Natural killer cell treated with Interleukin-12 subunit alpha and Interleukin-12 subunit beta and Interleukin-15 and Interleukin-18, amount 100 ng/mL, for 72 hours (primary cell): ENCODE measurements at regions not wholly inside any gene's neighbourhood (a gene's known extent, or its start where the extent isn't known, plus 50 kb on each side); places are given as distances from the start of the nearest gene placed in this dataset.
"Not testable (repeated sequence)": the region's sequence is repeated elsewhere in the genome, so short reads cannot be mapped to it uniquely, and the experiment has no call there.

ENCODE experiments used
- ATAC-seq, 2 donors: fragments of 150-1000 bp; cut with Tn5 transposase in 1 of 2; sonication (Bioruptor Pico), chemical (Tn5 transposase) in 1 of 2; 2 replicates each; pipeline ENCODE4 v1.10.0; 2021
- DNase-seq: peaks from one replicate; pipeline ENCODE4 v3.0.0; 2022; ENCODE audit warnings: low spot score
- H3K27ac Mint-ChIP-seq, 2 donors: 1 replicate in 1 of 2; 2 replicates in 1 of 2; pipeline ENCODE4 v1.8.0; 2022; ENCODE audit warnings: mixed read lengths in 2 of 2, mild to moderate bottlenecking in 1 of 2, moderate library complexity in 1 of 2
- H3K27me3 Mint-ChIP-seq, 2 donors: 1 replicate in 1 of 2; 2 replicates in 1 of 2; pipeline ENCODE4 v1.8.0; 2022; ENCODE audit warnings: mixed read lengths in 2 of 2
- H3K36me3 Mint-ChIP-seq: one replicate; pipeline ENCODE4 v1.8.0; 2022; ENCODE audit warnings: mixed read lengths
- H3K4me1 Mint-ChIP-seq, 2 donors: 1 replicate in 1 of 2; 2 replicates in 1 of 2; pipeline ENCODE4 v1.8.0; 2022; ENCODE audit warnings: low read depth in 2 of 2, mixed read lengths in 2 of 2, mild to moderate bottlenecking in 1 of 2
- H3K4me3 Mint-ChIP-seq: one replicate; pipeline ENCODE4 v1.8.0; 2022; ENCODE audit warnings: mixed read lengths
- H3K9me3 Mint-ChIP-seq: 2 replicates; pipeline ENCODE4 v1.8.0; 2022; ENCODE audit warnings: mixed read lengths

DNA sequence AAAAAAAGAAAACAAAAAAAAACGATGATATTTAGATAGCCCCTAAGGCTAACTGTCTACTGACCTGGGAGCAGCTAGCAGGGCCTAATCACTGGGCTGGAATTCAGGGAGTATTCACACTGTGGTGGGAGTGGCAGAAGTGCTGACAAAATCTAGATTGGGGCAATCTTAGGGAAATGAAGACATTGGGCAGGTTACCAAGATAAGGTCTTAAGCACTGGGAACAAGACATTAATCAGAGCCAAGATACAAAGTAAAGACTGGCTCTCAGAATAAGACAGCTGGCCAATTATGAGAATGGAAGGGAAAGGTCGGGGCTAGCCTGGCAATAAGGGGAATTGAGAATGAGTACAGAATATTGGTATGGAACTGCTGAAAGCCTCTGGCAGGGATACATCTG lies 100.2 kb upstream of the GRIA3 start:
- no peak for ATAC-seq
- Mint-ChIP-seq H3K4me3 (no peak overlapping the region), H3K4me1 (no peaks in the 10 kb centered on the region), H3K36me3 (no peaks in the 10 kb centered on the region), H3K9me3 (no peaks in the 10 kb centered on the region), H3K27me3 (peaks cover 0 to 2% of the 10 kb centered on the region in 2 donors), H3K27ac (no peak overlapping the region)
- no peak for DNase-seq

DNA sequence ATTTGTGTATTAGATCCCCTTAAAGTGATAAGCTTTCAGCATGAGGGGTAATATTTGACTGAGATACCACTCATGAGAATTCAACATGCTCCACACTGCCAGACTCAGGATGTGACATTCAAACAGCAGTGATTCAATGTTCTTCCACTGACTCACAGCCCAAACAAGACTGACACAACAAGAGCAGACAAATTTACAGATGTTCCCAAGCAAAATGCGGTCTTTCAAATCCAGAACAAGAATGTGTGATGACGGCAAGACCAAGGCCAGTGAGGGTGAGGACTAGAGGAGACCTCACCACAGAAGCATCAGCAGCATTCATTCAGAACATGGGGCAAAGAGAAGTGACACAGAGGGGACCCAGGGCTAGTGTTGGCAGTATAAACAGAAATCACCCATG lies 99.3 kb upstream of the GRIA3 start:
- Mint-ChIP-seq H3K4me3 (no peak overlapping the region), H3K9me3 (no peaks in the 10 kb centered on the region), H3K4me1 (no peaks in the 10 kb centered on the region), H3K27ac (no peak overlapping the region), H3K36me3 (no peaks in the 10 kb centered on the region), H3K27me3 (peaks cover 0 to 2% of the 10 kb centered on the region in 2 donors)
- DNase-seq (no peak), ATAC-seq (no peak)

DNA sequence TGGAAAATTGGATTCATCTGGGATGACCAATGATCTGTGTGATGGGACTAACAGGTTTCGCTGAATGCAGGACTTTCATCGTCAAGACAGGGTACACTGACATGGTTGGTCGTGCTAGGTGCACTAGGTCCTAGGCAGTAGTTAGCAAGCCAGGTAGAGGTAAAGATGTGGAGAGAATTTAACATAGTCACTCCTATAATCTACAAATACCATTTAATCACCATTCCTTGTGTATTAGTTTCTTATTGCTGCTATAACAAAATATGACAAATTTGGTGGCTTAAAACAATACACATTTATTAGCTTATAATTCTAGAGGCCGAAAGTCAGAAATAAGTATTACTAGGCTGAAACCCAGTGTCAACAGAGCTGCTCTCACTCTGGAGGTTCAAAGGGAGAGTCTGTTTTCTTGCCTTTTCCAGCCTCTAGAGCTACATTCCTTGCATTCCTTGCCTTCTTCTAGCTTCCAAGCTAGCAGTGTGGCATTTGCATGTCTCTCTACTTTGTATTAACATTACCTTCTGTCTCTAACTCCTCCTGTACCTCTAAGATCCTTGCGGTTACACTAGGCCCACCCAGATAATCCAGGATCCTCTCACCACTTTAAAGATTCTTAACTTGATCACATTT lies 98.7 kb upstream of the GRIA3 start:
- no peak for ATAC-seq
- no peaks in the 10 kb centered on the region for H3K36me3 Mint-ChIP-seq
- no peaks in the 10 kb centered on the region for H3K9me3 Mint-ChIP-seq
- no peak overlapping the region for H3K27ac Mint-ChIP-seq
- no peak for DNase-seq
- H3K4me3 Mint-ChIP-seq, result no peak overlapping the region
- H3K27me3 Mint-ChIP-seq, result peaks cover 0 to 2% of the 10 kb centered on the region in 2 donors
- no peaks in the 10 kb centered on the region for H3K4me1 Mint-ChIP-seq

- Mint-ChIP-seq H3K36me3 (no peaks in the 10 kb centered on the region), H3K27ac (no peak overlapping the region), H3K27me3 (peaks cover 0 to 2% of the 10 kb centered on the region in 2 donors), H3K4me3 (no peak overlapping the region), H3K9me3 (no peaks in the 10 kb centered on the region), H3K4me1 (no peaks in the 10 kb centered on the region)
- no peak for DNase-seq
- no peak for ATAC-seq
Observed at GRCh38 chrX:123086768-123087167, 97.3 kb upstream of the GRIA3 start.

GRCh38 chrX:123087326-123087725 lies 96.8 kb upstream of the GRIA3 start:
- H3K36me3 Mint-ChIP-seq, result no peaks in the 10 kb centered on the region
- H3K4me1 Mint-ChIP-seq, result no peaks in the 10 kb centered on the region
- H3K27me3 Mint-ChIP-seq, result peaks cover 0 to 2% of the 10 kb centered on the region in 2 donors
- no peaks in the 10 kb centered on the region for H3K9me3 Mint-ChIP-seq
- no peak overlapping the region for H3K27ac Mint-ChIP-seq
- no peak for ATAC-seq
- H3K4me3 Mint-ChIP-seq, result no peak overlapping the region
- no peak for DNase-seq

DNA sequence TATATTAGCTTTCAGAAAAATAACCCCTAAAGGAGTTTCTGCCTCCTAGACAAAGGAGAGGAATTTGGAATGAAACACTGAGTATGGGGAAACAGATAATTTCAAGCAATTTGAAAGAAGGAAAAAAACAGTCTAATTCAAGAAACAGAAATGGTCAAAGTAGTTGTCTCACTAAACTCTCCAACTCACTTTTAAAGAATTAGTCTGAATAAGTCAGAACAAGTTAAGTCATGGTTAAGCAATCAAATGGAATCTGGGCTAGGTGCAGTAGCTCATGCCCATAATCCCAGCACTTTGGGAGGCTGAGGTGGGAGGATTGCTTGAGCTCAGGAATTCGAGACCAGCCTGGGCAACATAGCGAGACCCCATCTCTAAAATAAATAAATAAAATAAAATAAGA lies 95.7 kb upstream of the GRIA3 start:
- H3K36me3 Mint-ChIP-seq, result no peaks in the 10 kb centered on the region
- no peaks in the 10 kb centered on the region for H3K4me1 Mint-ChIP-seq
- H3K9me3 Mint-ChIP-seq, result no peaks in the 10 kb centered on the region
- ATAC-seq, result no peak
- no peaks in the 10 kb centered on the region for H3K27me3 Mint-ChIP-seq
- H3K27ac Mint-ChIP-seq, result no peak overlapping the region
- DNase-seq, result no peak
- no peak overlapping the region for H3K4me3 Mint-ChIP-seq

GRCh38 chrX:123088930-123089329 lies 95.1 kb upstream of the GRIA3 start:
- Mint-ChIP-seq H3K27me3 (no peaks in the 10 kb centered on the region), H3K36me3 (no peaks in the 10 kb centered on the region), H3K4me1 (no peaks in the 10 kb centered on the region), H3K27ac (no peak overlapping the region), H3K4me3 (no peak overlapping the region), H3K9me3 (no peaks in the 10 kb centered on the region)
- DNase-seq, result no peak
- no peak for ATAC-seq

DNA sequence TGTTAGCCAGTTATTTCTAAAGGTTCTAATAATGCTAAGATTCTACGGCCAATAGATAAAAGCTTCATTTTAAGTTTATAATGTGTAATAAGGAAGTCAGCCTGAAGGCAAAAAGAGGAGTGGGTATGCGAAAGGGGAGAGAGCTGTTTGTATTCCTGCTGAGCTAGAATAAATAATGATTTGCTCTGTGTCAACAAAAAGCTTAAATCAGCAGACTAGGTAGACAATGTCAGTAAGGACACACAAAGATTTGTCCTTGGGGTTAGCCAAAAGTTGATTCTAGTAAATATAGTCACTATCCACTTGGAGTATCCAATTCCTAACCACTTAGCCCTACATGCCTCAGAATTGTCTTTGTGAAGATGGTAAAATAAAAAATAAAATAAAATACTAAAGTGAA lies 90.3 kb upstream of the GRIA3 start:
- no peaks in the 10 kb centered on the region for H3K9me3 Mint-ChIP-seq
- no peaks in the 10 kb centered on the region for H3K36me3 Mint-ChIP-seq
- no peaks in the 10 kb centered on the region for H3K4me1 Mint-ChIP-seq
- H3K27me3 Mint-ChIP-seq, result peaks cover 0 to under 1% of the 10 kb centered on the region in 2 donors
- no peak overlapping the region for H3K4me3 Mint-ChIP-seq
- DNase-seq, result no peak
- no peak overlapping the region for H3K27ac Mint-ChIP-seq
- ATAC-seq, result no peak

- no peak for DNase-seq
- H3K4me1 Mint-ChIP-seq, result no peaks in the 10 kb centered on the region
- no peaks in the 10 kb centered on the region for H3K27me3 Mint-ChIP-seq
- H3K27ac Mint-ChIP-seq, result no peak overlapping the region
- no peak overlapping the region for H3K4me3 Mint-ChIP-seq
- no peaks in the 10 kb centered on the region for H3K36me3 Mint-ChIP-seq
- ATAC-seq, result no peak
- H3K9me3 Mint-ChIP-seq, result peaks cover 6% of the 10 kb centered on the region
Observed at GRCh38 chrX:123108513-123109427, 75.3 kb upstream of the GRIA3 start.

GRCh38 chrX:123121241-123121640 lies 62.8 kb upstream of the GRIA3 start:
- Mint-ChIP-seq H3K27me3 (peaks cover 0 to 11% of the 10 kb centered on the region in 2 donors), H3K27ac (no peak overlapping the region), H3K4me3 (no peak overlapping the region), H3K4me1 (no peaks in the 10 kb centered on the region), H3K36me3 (no peaks in the 10 kb centered on the region), H3K9me3 (no peaks in the 10 kb centered on the region)
- ATAC-seq (no peak), DNase-seq (no peak)

DNA sequence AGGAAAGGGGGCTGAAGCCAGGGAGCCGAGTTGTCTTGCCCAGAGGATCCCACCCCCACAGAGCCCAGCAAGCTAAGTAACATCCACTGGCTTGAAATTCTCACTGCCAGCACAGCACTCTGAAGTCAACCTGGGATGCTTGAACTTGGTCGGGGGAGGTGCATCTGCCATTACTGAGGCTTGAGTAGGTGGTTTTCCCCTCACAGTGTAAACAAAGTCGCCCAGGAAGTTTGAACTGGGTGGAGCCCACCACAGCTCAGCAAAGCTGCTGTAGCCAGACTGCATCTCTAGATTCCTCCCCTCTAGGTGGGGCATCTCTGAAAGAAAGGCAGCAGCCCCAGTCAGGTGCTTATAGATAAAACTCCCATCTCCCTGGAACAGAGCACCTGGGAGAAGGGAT lies 54.3 kb upstream of the GRIA3 start:
- not testable (repeated sequence) for ATAC-seq, H3K27ac Mint-ChIP-seq, H3K36me3 Mint-ChIP-seq, H3K9me3 Mint-ChIP-seq, H3K4me1 Mint-ChIP-seq, DNase-seq, H3K4me3 Mint-ChIP-seq, H3K27me3 Mint-ChIP-seq
